Keratinocyte (primary cell): ENCODE measurements at regions not wholly inside any gene's neighbourhood (a gene's known extent, or its start where the extent isn't known, plus 50 kb on each side); places are given as distances from the start of the nearest gene placed in this dataset.

ENCODE experiments used
- DNase-seq: peaks from one replicate; pipeline ENCODE4 v3.0.0-alpha.2; 2011; ENCODE audit warnings: low read depth, missing footprints, low spot score
- FAIRE-seq: peaks from 2 replicates; lab custom pipeline; 2011; peaks lifted over from hg19 to GRCh38; lab: Jason Lieb, UNC
- H2AFZ ChIP-seq: 2 replicates; pipeline ENCODE4 v1.6.0; 2012; ENCODE audit warnings: low read length, control low read depth, inconsistent platforms; ENCODE audit not compliant: control insufficient read depth
- H3K27ac ChIP-seq: 2 replicates; pipeline ENCODE4 v1.5.1; 2011; ENCODE audit warnings: low read length; ENCODE audit not compliant: control insufficient read depth, insufficient read depth
- H3K27me3 ChIP-seq: 3 replicates; pipeline ENCODE4 v1.6.0; 2011; ENCODE audit warnings: low read length; ENCODE audit not compliant: control insufficient read depth, insufficient read depth; ENCODE audit errors: extremely low read depth
- H3K36me3 ChIP-seq, 2 experiments: 2 replicates in 1 of 2; 3 replicates in 1 of 2; pipeline ENCODE4 v1.5.1; 2011; ENCODE audit warnings: low read length in 2 of 2, mild to moderate bottlenecking in 1 of 2; ENCODE audit not compliant: control insufficient read depth in 2 of 2, insufficient read depth in 2 of 2; ENCODE audit errors: extremely low read depth in 1 of 2
- H3K4me1 ChIP-seq: 3 replicates; pipeline ENCODE4 v1.5.1; 2011; ENCODE audit warnings: low read length; ENCODE audit not compliant: control insufficient read depth, insufficient read depth; ENCODE audit errors: extremely low read depth
- H3K4me2 ChIP-seq: 3 replicates; pipeline ENCODE4 v1.6.0; 2011; ENCODE audit warnings: low read depth, low read length; ENCODE audit not compliant: control insufficient read depth, insufficient read depth; ENCODE audit errors: extremely low read depth
- H3K4me3 ChIP-seq, 3 experiments: fragments of 200-600 bp in 1 of 3; sonication (generic) in 1 of 3; 2 replicates in 2 of 3; 3 replicates in 1 of 3; pipeline ENCODE4 v1.5.1; 2011 to 2016; ENCODE audit warnings: low read length in 3 of 3, mild to moderate bottlenecking in 3 of 3, control low read depth in 2 of 3, inconsistent platforms in 1 of 3, low read depth in 1 of 3, mixed read lengths in 1 of 3, mixed run types in 1 of 3, moderate library complexity in 1 of 3; ENCODE audit not compliant: control insufficient read depth in 2 of 3, insufficient read depth in 2 of 3; ENCODE audit errors: extremely low read depth in 1 of 3
- H3K79me2 ChIP-seq: 2 replicates; pipeline ENCODE4 v1.6.0; 2012; ENCODE audit warnings: low read length; ENCODE audit not compliant: control insufficient read depth, insufficient read depth
- H3K9ac ChIP-seq: 3 replicates; pipeline ENCODE4 v1.6.0; 2011; ENCODE audit warnings: low read length; ENCODE audit not compliant: control insufficient read depth, insufficient read depth; ENCODE audit errors: extremely low read depth
- H3K9me1 ChIP-seq: 3 replicates; pipeline ENCODE4 v1.6.0; 2011; ENCODE audit warnings: low read length; ENCODE audit not compliant: control insufficient read depth, insufficient read depth; ENCODE audit errors: extremely low read depth
- H3K9me3 ChIP-seq: 2 replicates; pipeline ENCODE4 v1.5.1; 2012; ENCODE audit warnings: low read depth, low read length; ENCODE audit not compliant: control insufficient read depth
- H4K20me1 ChIP-seq: 3 replicates; pipeline ENCODE4 v1.6.0; 2011; ENCODE audit warnings: low read length; ENCODE audit not compliant: control insufficient read depth, insufficient read depth; ENCODE audit errors: extremely low read depth
- CTCF ChIP-seq, 3 experiments: IDR thresholded peaks in 1 of 3; conservative IDR thresholded peaks in 1 of 3; optimal IDR thresholded peaks in 1 of 3; 2 replicates in 2 of 3; 3 replicates in 1 of 3; pipeline versions ENCODE3 to v1.5.1; 2011; ENCODE audit warnings: low read length in 3 of 3, mild to moderate bottlenecking in 3 of 3, moderate library complexity in 2 of 3, control low read depth in 1 of 3, inconsistent platforms in 1 of 3; ENCODE audit not compliant: insufficient read depth in 2 of 3; ENCODE audit errors: extremely low read depth in 1 of 3
- EZH2 ChIP-seq: IDR thresholded peaks from one replicate; pipeline ENCODE4 v1.6.1; 2012; ENCODE audit warnings: inconsistent platforms, mild to moderate bottlenecking, low read length, moderate library complexity
- dilution Hi-C: fragments of 300-500 bp; cut with MboI; formaldehyde crosslinking; loops from one replicate; pipeline ENCODE4 v1.7.0; 2020; ENCODE audit warnings: low sequenced_read_pairs; ENCODE audit not compliant: extremely low pct_ligation_motif_present

GRCh38 chr6:167056370-167056769, 57.2 kb downstream of the CEP43 start:
- FAIRE-seq, result no peak
- Histone ChIP-seq H2AFZ (no peak overlapping the region), H3K36me3 (no peaks in the 10 kb centered on the region), H3K4me2 (no peak overlapping the region), H3K4me3 (no peak overlapping the region), H4K20me1 (no peaks in the 10 kb centered on the region), H3K4me1 (peaks cover 3% of the 10 kb centered on the region), H3K79me2 (no peaks in the 10 kb centered on the region), H3K9me1 (no peaks in the 10 kb centered on the region), H3K27me3 (no peaks in the 10 kb centered on the region), H3K9me3 (no peaks in the 10 kb centered on the region), H3K9ac (no peak overlapping the region), H3K27ac (no peak overlapping the region)
- dilution Hi-C loops, result no loop called here
- TF ChIP-seq EZH2 (no peak), CTCF (optimal IDR thresholded peaks at IDR 0.05 in 1 of 3, IDR thresholded peaks at IDR 0.05 in 1 of 3, conservative IDR thresholded peaks at IDR 0.05 in 1 of 3; ENCODE audit: extremely low read depth in 1 of 3, insufficient read depth in 2 of 3, low read length in 3 of 3) (no peak)
- no peak for DNase-seq

- dilution Hi-C loops, result no loop called here
- H3K9me1 ChIP-seq, result no peaks in the 10 kb centered on the region
- FAIRE-seq, result no peak
- no peaks in the 10 kb centered on the region for H4K20me1 ChIP-seq
- H3K4me3 ChIP-seq, result no peak overlapping the region
- H3K27ac ChIP-seq, result no peak overlapping the region
- H3K27me3 ChIP-seq, result no peaks in the 10 kb centered on the region
- H3K79me2 ChIP-seq, result no peaks in the 10 kb centered on the region
- H3K9ac ChIP-seq, result no peak overlapping the region
- no peaks in the 10 kb centered on the region for H3K9me3 ChIP-seq
- no peaks in the 10 kb centered on the region for H3K36me3 ChIP-seq
- DNase-seq, result no peak
- H2AFZ ChIP-seq, result no peak overlapping the region
- TF ChIP-seq CTCF (optimal IDR thresholded peaks at IDR 0.05 in 1 of 3, IDR thresholded peaks at IDR 0.05 in 1 of 3, conservative IDR thresholded peaks at IDR 0.05 in 1 of 3; ENCODE audit: extremely low read depth in 1 of 3, insufficient read depth in 2 of 3, low read length in 3 of 3) (no peak), EZH2 (no peak)
- peaks cover 3% of the 10 kb centered on the region for H3K4me1 ChIP-seq
- H3K4me2 ChIP-seq, result no peak overlapping the region
Observed at GRCh38 chr6:167058261-167058660, 59.1 kb downstream of the CEP43 start.
